ENCODE measurements at regions not wholly inside any gene's neighbourhood (a gene's known extent, or its start where the extent isn't known, plus 50 kb on each side); places are given as distances from the start of the nearest gene placed in this dataset. TPM values are rescaled to one million over a fixed set of nuclear protein-coding genes. Genes with fewer than 3 reads are reported as not detected.

Small RNA genes in the stretch of these regions (microRNA-seq; reads per million reads assigned to microRNA genes)
- gene MIR4302 = not detected

All from activated CD8-positive, alpha-beta memory T cell treated with anti-CD3 and anti-CD28 coated beads, Interleukin-2, amount 10 ng/mL, durations not matched to agents 7 days and 5 days (primary cell).